ENCODE measurements at regions not wholly inside any gene's neighbourhood (a gene's known extent, or its start where the extent isn't known, plus 50 kb on each side); places are given as distances from the start of the nearest gene placed in this dataset.

DNA sequence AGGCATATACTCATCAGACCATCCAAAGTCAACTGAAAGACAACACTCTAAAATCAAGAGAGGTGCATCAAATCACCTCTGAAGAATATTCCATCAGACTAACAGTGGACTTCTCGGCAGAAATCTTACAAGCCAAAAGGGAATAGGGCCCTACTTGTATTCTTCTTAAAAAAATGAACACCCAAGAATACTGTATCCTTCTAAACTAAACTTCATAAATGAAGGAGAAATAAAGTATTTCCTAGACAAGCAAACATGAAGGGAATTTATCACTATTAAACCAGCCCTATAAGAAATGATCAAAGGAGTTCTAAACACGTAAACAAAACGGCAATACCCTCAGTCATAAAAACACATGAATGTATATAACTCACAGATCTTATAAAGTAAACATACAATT lies 141.2 kb downstream of the CXXC4 start:
- TF ChIP-seq GATA2 (IDR thresholded peaks at IDR 0.05; ENCODE audit: low read depth, low read length) (no peak), GATA3 (IDR thresholded peaks at IDR 0.05; ENCODE audit: low read depth, low read length) (no peak)

Data from SH-SY5Y (cell line).